GM12892 (cell line): ENCODE measurements at regions not wholly inside any gene's neighbourhood (a gene's known extent, or its start where the extent isn't known, plus 50 kb on each side); places are given as distances from the start of the nearest gene placed in this dataset.

Experiments
- POLR2A ChIP-seq: IDR thresholded peaks from 2 replicates; pipeline ENCODE4 v1.6.1; 2011; ENCODE audit warnings: low read depth, low read length, control low read depth
- POLR2AphosphoS5 ChIP-seq: IDR thresholded peaks from 2 replicates; pipeline ENCODE4 v1.6.1; 2011; ENCODE audit warnings: low read depth, low read length, control low read depth

- no peak for TF ChIP-seq POLR2A
- TF ChIP-seq POLR2AphosphoS5 = no peak
Observed at GRCh38 chr2:65819963-65820362, 387.6 kb upstream of the SPRED2 start.
